ENCODE measurements at regions not wholly inside any gene's neighbourhood (a gene's known extent, or its start where the extent isn't known, plus 50 kb on each side); places are given as distances from the start of the nearest gene placed in this dataset.

- POLR2A ChIA-PET = no interaction called here
- CTCF ChIA-PET = no interaction called here
- TF ChIP-seq NFRKB (IDR thresholded peaks at IDR 0.05) = no peak
- no peak for DNase-seq (ENCODE audit: extremely low spot score)
These were observed 138.9 kb upstream of the DHRS4 start for GRCh38 chr14:23814527-23815256.

GRCh38 chr14:23816371-23816770 is 137.2 kb upstream of the DHRS4 start:
- ChIA-PET CTCF (interaction anchor here (0.6 kb wide), 1 partner anchor 94 kb away, joined by 3 read pairs; no protein-coding TSS in a partner anchor), POLR2A (no interaction called here)
- TF ChIP-seq SP1 (IDR thresholded peaks at IDR 0.05) (no peak), BHLHE40 (IDR thresholded peaks at IDR 0.05; ENCODE audit: borderline replicate concordance) (no peak), ZNF384 (IDR thresholded peaks at IDR 0.05) (no peak), CTBP1 (IDR thresholded peaks at IDR 0.05; ENCODE audit: borderline replicate concordance) (no peak), ELF4 (IDR thresholded peaks at IDR 0.05) (no peak), FOXK2 (IDR thresholded peaks at IDR 0.05) (no peak), TARDBP (IDR thresholded peaks at IDR 0.05) (no peak), LEF1 (IDR thresholded peaks at IDR 0.05; ENCODE audit: borderline replicate concordance) (no peak), SUZ12 (IDR thresholded peaks at IDR 0.05) (no peak), NFRKB (IDR thresholded peaks at IDR 0.05) (no peak)
- TF ChIP-seq, protein P1, sequence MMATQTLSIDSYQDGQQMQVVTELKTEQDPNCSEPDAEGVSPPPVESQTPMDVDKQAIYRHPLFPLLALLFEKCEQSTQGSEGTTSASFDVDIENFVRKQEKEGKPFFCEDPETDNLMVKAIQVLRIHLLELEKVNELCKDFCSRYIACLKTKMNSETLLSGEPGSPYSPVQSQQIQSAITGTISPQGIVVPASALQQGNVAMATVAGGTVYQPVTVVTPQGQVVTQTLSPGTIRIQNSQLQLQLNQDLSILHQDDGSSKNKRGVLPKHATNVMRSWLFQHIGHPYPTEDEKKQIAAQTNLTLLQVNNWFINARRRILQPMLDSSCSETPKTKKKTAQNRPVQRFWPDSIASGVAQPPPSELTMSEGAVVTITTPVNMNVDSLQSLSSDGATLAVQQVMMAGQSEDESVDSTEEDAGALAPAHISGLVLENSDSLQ (IDR thresholded peaks at IDR 0.05) = no peak
- DNase-seq (ENCODE audit: extremely low spot score) = no peak

- CTCF ChIA-PET = interaction anchor here (0.6 kb wide), 1 partner anchor 94 kb away, joined by 3 read pairs; no protein-coding TSS in a partner anchor
- POLR2A ChIA-PET = no interaction called here
- TF ChIP-seq ELF4 (IDR thresholded peaks at IDR 0.05) = no peak
- TF ChIP-seq L3MBTL2 (conservative IDR thresholded peaks at IDR 0.05) = no peak
- DNase-seq (ENCODE audit: extremely low spot score) = no peak
These were observed 136.3 kb upstream of the DHRS4 start for GRCh38 chr14:23817164-23817767.

DNA sequence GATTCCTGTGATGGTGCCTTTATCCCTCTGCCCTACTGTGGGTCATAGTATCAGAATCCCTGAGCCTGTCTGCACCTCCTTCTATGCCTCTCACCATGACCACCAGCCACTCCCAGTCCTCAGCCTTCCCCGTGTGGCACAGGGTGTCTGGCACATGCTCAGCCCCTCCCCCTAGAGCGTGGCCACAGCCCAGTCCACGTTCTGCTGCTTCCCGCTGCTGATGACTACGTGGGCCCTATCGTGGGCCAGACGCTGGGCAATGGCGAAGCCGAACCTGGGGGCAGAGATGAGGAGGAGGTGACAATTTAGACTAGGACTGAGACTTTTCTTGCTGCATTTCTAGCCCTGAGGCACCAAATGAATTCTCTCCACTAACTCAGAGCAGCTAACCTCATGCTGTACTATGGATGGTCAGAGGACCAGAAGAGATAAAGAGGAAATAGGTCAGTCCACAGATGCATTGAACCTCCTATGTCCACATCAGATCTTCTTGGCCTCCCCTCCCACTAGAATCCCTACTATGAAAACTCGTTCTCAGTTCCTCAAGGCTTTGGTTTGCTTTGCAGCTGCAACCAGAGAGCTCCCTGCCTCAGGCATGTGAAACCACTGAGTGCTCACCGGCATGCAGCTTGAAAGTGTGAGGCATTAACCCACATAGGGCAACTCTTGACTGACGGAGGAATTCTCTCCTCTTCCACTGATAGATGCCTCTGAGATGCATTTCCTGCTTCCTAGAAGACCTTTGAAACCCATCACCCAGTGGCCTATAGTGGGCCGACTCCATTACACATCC is 126.3 kb upstream of the DHRS4 start:
- ChIA-PET POLR2A (no interaction called here), CTCF (no interaction called here)
- no peak for DNase-seq (ENCODE audit: extremely low spot score)
- TF ChIP-seq NFRKB (IDR thresholded peaks at IDR 0.05) (no peak), ELF4 (IDR thresholded peaks at IDR 0.05) (no peak), FOXM1 (IDR thresholded peaks at IDR 0.05; ENCODE audit: borderline replicate concordance) (no peak), HDGF (IDR thresholded peaks at IDR 0.05; ENCODE audit: borderline replicate concordance) (no peak), SUZ12 (IDR thresholded peaks at IDR 0.05) (no peak), BHLHE40 (IDR thresholded peaks at IDR 0.05; ENCODE audit: borderline replicate concordance) (no peak), ZNF384 (IDR thresholded peaks at IDR 0.05) (no peak), FOXA1 (IDR thresholded peaks at IDR 0.05) (no peak)

DNA sequence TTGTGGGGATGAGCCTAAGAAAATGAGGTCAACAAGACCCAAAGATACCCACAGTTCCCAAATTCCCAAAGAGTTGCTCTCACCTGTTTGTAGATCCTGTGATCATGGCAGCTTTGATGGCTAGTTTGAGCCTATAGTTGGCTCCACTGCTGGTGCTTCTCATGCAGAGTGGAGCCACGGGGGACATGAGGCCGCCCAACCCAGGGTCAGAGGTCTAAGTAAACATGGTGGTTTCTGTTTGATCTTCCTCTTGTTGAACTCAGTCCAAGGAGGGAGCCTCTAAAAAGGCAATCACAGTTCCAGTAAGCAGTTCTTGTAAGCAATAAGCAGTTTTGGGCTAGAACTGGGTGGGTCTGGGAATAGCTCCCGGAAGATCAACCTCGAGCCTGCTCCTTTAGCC is 125.6 kb upstream of the DHRS4 start:
- POLR2A ChIA-PET = no interaction called here
- TF ChIP-seq SUZ12 (IDR thresholded peaks at IDR 0.05) (no peak), SP1 (IDR thresholded peaks at IDR 0.05) (no peak), TARDBP (IDR thresholded peaks at IDR 0.05) (no peak), CTBP1 (IDR thresholded peaks at IDR 0.05; ENCODE audit: borderline replicate concordance) (no peak), NFRKB (IDR thresholded peaks at IDR 0.05) (no peak), FOXK2 (IDR thresholded peaks at IDR 0.05) (no peak), FOXM1 (IDR thresholded peaks at IDR 0.05; ENCODE audit: borderline replicate concordance) (no peak), BHLHE40 (IDR thresholded peaks at IDR 0.05; ENCODE audit: borderline replicate concordance) (no peak), FOXA1 (IDR thresholded peaks at IDR 0.05) (no peak), L3MBTL2 (conservative IDR thresholded peaks at IDR 0.05) (no peak), ZNF384 (IDR thresholded peaks at IDR 0.05) (no peak), ARNT (IDR thresholded peaks at IDR 0.05) (no peak), HDGF (IDR thresholded peaks at IDR 0.05; ENCODE audit: borderline replicate concordance) (no peak), LEF1 (IDR thresholded peaks at IDR 0.05; ENCODE audit: borderline replicate concordance) (no peak), ELF4 (IDR thresholded peaks at IDR 0.05) (no peak)
- TF ChIP-seq, protein P1 (IDR thresholded peaks at IDR 0.05) = no peak
- CTCF ChIA-PET = no interaction called here

DNA sequence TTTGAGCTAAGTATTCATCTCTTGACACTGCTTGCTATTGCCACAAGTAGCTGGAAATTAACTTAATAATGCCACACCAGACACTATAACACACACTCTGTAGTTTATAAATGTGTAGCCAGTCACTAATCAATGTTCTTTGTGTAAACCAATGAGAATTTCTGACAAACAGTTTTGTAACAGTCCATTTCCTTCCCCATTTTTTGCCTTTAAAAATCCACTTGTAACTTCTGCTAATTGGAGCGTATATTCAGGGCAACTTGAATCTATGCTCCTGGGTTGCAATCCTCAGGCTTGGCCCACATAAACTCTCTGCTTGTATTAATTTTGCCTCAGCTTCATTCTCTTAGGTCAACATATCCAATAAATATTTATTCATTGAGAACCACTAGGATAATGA is 125.0 kb upstream of the DHRS4 start:
- CTCF ChIA-PET = interaction anchor here (0.7 kb wide), 1 partner anchor 86 kb away, joined by 3 read pairs; no protein-coding TSS in a partner anchor
- DNase-seq (ENCODE audit: extremely low spot score) = no peak
- POLR2A ChIA-PET = no interaction called here
- TF ChIP-seq ZNF384 (IDR thresholded peaks at IDR 0.05) (no peak), SUZ12 (IDR thresholded peaks at IDR 0.05) (no peak), BHLHE40 (IDR thresholded peaks at IDR 0.05; ENCODE audit: borderline replicate concordance) (no peak), L3MBTL2 (conservative IDR thresholded peaks at IDR 0.05) (no peak), HDGF (IDR thresholded peaks at IDR 0.05; ENCODE audit: borderline replicate concordance) (no peak), FOXK2 (IDR thresholded peaks at IDR 0.05) (no peak), SP1 (IDR thresholded peaks at IDR 0.05) (no peak), FOXM1 (IDR thresholded peaks at IDR 0.05; ENCODE audit: borderline replicate concordance) (no peak), ELF4 (IDR thresholded peaks at IDR 0.05) (no peak)
- TF ChIP-seq, protein P1 (IDR thresholded peaks at IDR 0.05) = no peak

More for the DNA sequence above, 125.6 kb upstream of the DHRS4 start:
- no peak for DNase-seq (ENCODE audit: extremely low spot score)

Measured in HEK293T (cell line).